NCI-H2196 treated with DMSO at 0.1 percent for 48 hours (cell line): ENCODE measurements at regions not wholly inside any gene's neighbourhood (a gene's known extent, or its start where the extent isn't known, plus 50 kb on each side); places are given as distances from the start of the nearest gene placed in this dataset.
"Not testable (repeated sequence)": the region's sequence is repeated elsewhere in the genome, so short reads cannot be mapped to it uniquely, and the experiment has no call there.

Experiments used
- DNase-seq: peaks from one replicate; lab custom pipeline; 2025; ENCODE audit not compliant: unreplicated experiment; lab: John Stamatoyannopoulos, UW

- no peak for DNase-seq
These were observed 1271.3 kb downstream of the EFNA5 start for GRCh38 chr5:106399391-106399790.

GRCh38 chr5:106397700-106398099, 1273.0 kb downstream of the EFNA5 start:
- no peak for DNase-seq

- no peak for DNase-seq
These were observed 1277.5 kb downstream of the EFNA5 start for GRCh38 chr5:106393276-106393675.

GRCh38 chr5:106392766-106393165, 1278.0 kb downstream of the EFNA5 start:
- no peak for DNase-seq

- not testable (repeated sequence) for DNase-seq
These were observed 1283.0 kb downstream of the EFNA5 start for GRCh38 chr5:106387767-106388166.

- no peak for DNase-seq
These were observed 1284.5 kb downstream of the EFNA5 start for GRCh38 chr5:106386287-106386686.

GRCh38 chr5:106380736-106381135, 1290.0 kb downstream of the EFNA5 start:
- no peak for DNase-seq

- DNase-seq = no peak
These were observed 1294.2 kb downstream of the EFNA5 start for GRCh38 chr5:106376522-106376921.

- no peak for DNase-seq
These were observed 1295.8 kb downstream of the EFNA5 start for GRCh38 chr5:106374956-106375355.

- DNase-seq = no peak
These were observed 1302.7 kb downstream of the EFNA5 start for GRCh38 chr5:106368021-106368420.

GRCh38 chr5:106367281-106367680, 1303.5 kb downstream of the EFNA5 start:
- DNase-seq = no peak

- DNase-seq = no peak
These were observed 1307.2 kb downstream of the EFNA5 start for GRCh38 chr5:106363578-106363977.

GRCh38 chr5:106361905-106362304, 1308.8 kb downstream of the EFNA5 start:
- DNase-seq = no peak

- DNase-seq = no peak
These were observed 1339.3 kb downstream of the EFNA5 start for GRCh38 chr5:106331415-106331814.

- no peak for DNase-seq
These were observed 1346.4 kb downstream of the EFNA5 start for GRCh38 chr5:106324356-106324755.

- DNase-seq = no peak
These were observed 1349.5 kb downstream of the EFNA5 start for GRCh38 chr5:106321242-106321641.

- no peak for DNase-seq
These were observed 1356.4 kb downstream of the EFNA5 start for GRCh38 chr5:106314221-106314824.

GRCh38 chr5:106312360-106312759, 1358.4 kb downstream of the EFNA5 start:
- no peak for DNase-seq

- DNase-seq = no peak
These were observed 1359.4 kb downstream of the EFNA5 start for GRCh38 chr5:106311230-106311915.

- DNase-seq = no peak
These were observed 1363.5 kb downstream of the EFNA5 start for GRCh38 chr5:106307265-106307664.

- DNase-seq = no peak
These were observed 1364.3 kb downstream of the EFNA5 start for GRCh38 chr5:106306313-106307028.

- no peak for DNase-seq
These were observed 1366.8 kb downstream of the EFNA5 start for GRCh38 chr5:106303911-106304310.
